ENCODE measurements at regions not wholly inside any gene's neighbourhood (a gene's known extent, or its start where the extent isn't known, plus 50 kb on each side); places are given as distances from the start of the nearest gene placed in this dataset.

DNA sequence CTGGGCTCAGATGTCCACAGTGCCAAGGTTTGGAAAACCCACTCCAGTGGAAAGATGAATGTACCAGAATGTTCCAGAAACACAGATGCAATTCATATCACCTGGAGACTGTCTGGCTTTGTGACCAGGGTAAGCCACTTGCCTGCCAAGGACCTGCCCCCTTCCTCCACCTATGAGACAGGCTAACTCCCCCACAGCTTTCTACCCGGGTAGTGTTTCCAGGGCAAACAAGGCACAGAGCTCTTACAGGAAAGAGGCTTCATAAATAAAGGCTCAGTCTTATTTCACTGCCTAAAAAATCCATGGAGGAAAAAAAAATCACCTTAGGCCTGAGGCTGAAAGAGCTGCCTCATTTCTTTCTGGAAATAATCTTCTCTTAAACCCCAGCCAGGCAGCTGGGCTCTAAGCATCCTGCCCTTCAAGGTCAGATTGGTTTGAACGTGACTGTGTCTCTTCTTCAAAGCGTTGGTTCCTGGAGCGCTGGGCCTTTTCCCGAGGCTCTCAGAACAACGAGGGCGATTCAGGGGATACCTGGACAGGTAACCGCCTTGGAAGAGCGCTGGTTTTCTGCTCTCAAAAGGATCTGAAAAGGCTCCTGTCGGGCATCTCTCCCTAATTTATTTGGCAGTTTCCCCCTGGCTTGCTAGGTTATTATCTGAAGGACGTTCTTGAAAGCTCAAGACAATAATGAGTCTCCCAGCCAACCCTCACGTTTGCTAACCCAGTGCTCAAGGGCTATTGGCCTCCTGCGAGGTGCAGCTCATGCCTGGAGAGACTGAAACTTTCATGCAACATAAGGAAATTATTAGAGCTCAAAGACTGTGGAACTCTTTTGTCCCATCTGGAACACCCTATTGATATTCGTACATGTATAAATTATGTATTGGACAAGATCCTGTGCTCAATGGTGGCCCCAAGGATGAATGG lies 199.2 kb upstream of the PMEPA1 start:
- Histone ChIP-seq H3K4me3 (ENCODE audit: control insufficient read depth in 2 of 3, extremely low read depth in 1 of 3, insufficient read depth in 2 of 3, low read depth in 1 of 3, low read length in 3 of 3) (no peak overlapping the region), H3K9me1 (ENCODE audit: control insufficient read depth, extremely low read depth, insufficient read depth, low read length) (no peaks in the 10 kb centered on the region), H3K79me2 (ENCODE audit: control insufficient read depth, insufficient read depth, low read length) (no peaks in the 10 kb centered on the region), H3K9ac (ENCODE audit: control insufficient read depth, extremely low read depth, insufficient read depth, low read length) (no peak overlapping the region), H3K4me1 (ENCODE audit: control insufficient read depth, extremely low read depth, insufficient read depth, low read length) (peaks cover 15% of the 10 kb centered on the region), H3K36me3 (ENCODE audit: control insufficient read depth in 2 of 2, extremely low read depth in 1 of 2, insufficient read depth in 2 of 2, low read length in 2 of 2) (no peaks in the 10 kb centered on the region), H3K9me3 (ENCODE audit: control insufficient read depth, low read depth, low read length) (no peaks in the 10 kb centered on the region), H3K27me3 (ENCODE audit: control insufficient read depth, extremely low read depth, insufficient read depth, low read length) (peaks cover 85% of the 10 kb centered on the region), H4K20me1 (ENCODE audit: control insufficient read depth, extremely low read depth, insufficient read depth, low read length) (no peaks in the 10 kb centered on the region), H3K4me2 (ENCODE audit: control insufficient read depth, extremely low read depth, insufficient read depth, low read depth, low read length) (no peak overlapping the region), H3K27ac (ENCODE audit: control insufficient read depth, insufficient read depth, low read length) (no peak overlapping the region), H2AFZ (ENCODE audit: control insufficient read depth, low read length) (no peak overlapping the region)
- TF ChIP-seq, protein P1, sequence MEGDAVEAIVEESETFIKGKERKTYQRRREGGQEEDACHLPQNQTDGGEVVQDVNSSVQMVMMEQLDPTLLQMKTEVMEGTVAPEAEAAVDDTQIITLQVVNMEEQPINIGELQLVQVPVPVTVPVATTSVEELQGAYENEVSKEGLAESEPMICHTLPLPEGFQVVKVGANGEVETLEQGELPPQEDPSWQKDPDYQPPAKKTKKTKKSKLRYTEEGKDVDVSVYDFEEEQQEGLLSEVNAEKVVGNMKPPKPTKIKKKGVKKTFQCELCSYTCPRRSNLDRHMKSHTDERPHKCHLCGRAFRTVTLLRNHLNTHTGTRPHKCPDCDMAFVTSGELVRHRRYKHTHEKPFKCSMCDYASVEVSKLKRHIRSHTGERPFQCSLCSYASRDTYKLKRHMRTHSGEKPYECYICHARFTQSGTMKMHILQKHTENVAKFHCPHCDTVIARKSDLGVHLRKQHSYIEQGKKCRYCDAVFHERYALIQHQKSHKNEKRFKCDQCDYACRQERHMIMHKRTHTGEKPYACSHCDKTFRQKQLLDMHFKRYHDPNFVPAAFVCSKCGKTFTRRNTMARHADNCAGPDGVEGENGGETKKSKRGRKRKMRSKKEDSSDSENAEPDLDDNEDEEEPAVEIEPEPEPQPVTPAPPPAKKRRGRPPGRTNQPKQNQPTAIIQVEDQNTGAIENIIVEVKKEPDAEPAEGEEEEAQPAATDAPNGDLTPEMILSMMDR (optimal IDR thresholded peaks at IDR 0.05 in 1 of 3, IDR thresholded peaks at IDR 0.05 in 1 of 3, conservative IDR thresholded peaks at IDR 0.05 in 1 of 3; ENCODE audit: extremely low read depth in 1 of 3, insufficient read depth in 2 of 3, low read length in 3 of 3): no peak
- TF ChIP-seq EZH2 (IDR thresholded peaks at IDR 0.05; ENCODE audit: low read length): no peak
- dilution Hi-C loops (cut with MboI; ENCODE audit: extremely low pct_ligation_motif_present, low sequenced_read_pairs): no loop called here
- FAIRE-seq (no peak), DNase-seq (ENCODE audit: low read depth, low spot score) (no peak)

- FAIRE-seq: no peak
- DNase-seq (ENCODE audit: low read depth, low spot score): no peak
- no peaks in the 10 kb centered on the region for H3K9me3 ChIP-seq (ENCODE audit: control insufficient read depth, low read depth, low read length)
- peaks cover 15% of the 10 kb centered on the region for H3K4me1 ChIP-seq (ENCODE audit: control insufficient read depth, extremely low read depth, insufficient read depth, low read length)
- H3K36me3 ChIP-seq (ENCODE audit: control insufficient read depth in 2 of 2, extremely low read depth in 1 of 2, insufficient read depth in 2 of 2, low read length in 2 of 2): no peaks in the 10 kb centered on the region
- no peaks in the 10 kb centered on the region for H3K79me2 ChIP-seq (ENCODE audit: control insufficient read depth, insufficient read depth, low read length)
- H2AFZ ChIP-seq (ENCODE audit: control insufficient read depth, low read length): no peak overlapping the region
- H3K9me1 ChIP-seq (ENCODE audit: control insufficient read depth, extremely low read depth, insufficient read depth, low read length): no peaks in the 10 kb centered on the region
- H3K27ac ChIP-seq (ENCODE audit: control insufficient read depth, insufficient read depth, low read length): no peak overlapping the region
- H4K20me1 ChIP-seq (ENCODE audit: control insufficient read depth, extremely low read depth, insufficient read depth, low read length): no peaks in the 10 kb centered on the region
- H3K4me3 ChIP-seq (ENCODE audit: control insufficient read depth in 2 of 3, extremely low read depth in 1 of 3, insufficient read depth in 2 of 3, low read depth in 1 of 3, low read length in 3 of 3): no peak overlapping the region
- dilution Hi-C loops (cut with MboI; ENCODE audit: extremely low pct_ligation_motif_present, low sequenced_read_pairs): no loop called here
- no peak for TF ChIP-seq EZH2 (IDR thresholded peaks at IDR 0.05; ENCODE audit: low read length)
- TF ChIP-seq, protein P1 (optimal IDR thresholded peaks at IDR 0.05 in 1 of 3, IDR thresholded peaks at IDR 0.05 in 1 of 3, conservative IDR thresholded peaks at IDR 0.05 in 1 of 3; ENCODE audit: extremely low read depth in 1 of 3, insufficient read depth in 2 of 3, low read length in 3 of 3): no peak
- peaks cover 81% of the 10 kb centered on the region for H3K27me3 ChIP-seq (ENCODE audit: control insufficient read depth, extremely low read depth, insufficient read depth, low read length)
- no peak overlapping the region for H3K9ac ChIP-seq (ENCODE audit: control insufficient read depth, extremely low read depth, insufficient read depth, low read length)
- no peak overlapping the region for H3K4me2 ChIP-seq (ENCODE audit: control insufficient read depth, extremely low read depth, insufficient read depth, low read depth, low read length)
Observed at GRCh38 chr20:57908226-57908625, 198.4 kb upstream of the PMEPA1 start.
